ENCODE measurements at regions not wholly inside any gene's neighbourhood (a gene's known extent, or its start where the extent isn't known, plus 50 kb on each side); places are given as distances from the start of the nearest gene placed in this dataset.
A peak's percentile ranks its signal among the peaks of the same experiment; 100 is the strongest.

DNA sequence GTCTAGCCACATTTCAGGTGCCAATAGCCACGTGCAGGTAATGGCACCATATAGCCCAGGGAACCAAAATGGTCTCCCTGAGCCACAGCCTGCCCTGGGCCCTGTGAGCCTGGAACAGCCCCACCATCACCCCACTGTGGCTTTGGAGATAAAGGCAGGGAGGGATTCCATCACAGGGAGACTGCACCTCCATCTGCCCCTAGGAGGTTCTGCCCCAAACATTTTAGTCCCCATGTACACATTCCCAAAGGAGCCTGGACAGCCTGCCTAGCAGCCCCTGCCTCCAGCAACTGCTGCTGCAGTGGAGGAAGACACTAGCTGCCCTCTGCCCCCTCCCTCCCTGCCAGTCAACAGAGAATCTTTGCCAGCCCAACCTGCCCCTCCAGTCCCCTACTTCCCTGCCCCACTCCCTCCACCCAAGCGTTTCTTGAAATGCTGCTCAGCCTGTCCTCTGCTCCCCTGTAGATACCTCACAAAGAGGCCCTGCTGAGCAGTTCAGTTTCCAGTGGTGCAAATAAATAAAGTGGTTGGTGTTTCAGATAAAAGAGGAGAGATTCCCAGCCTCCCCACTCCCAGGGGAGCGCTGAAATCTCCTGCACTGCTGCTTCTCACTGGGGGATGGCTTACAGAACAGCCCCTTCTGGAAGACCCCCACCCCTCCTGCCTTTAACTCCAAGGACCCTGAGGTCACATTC, 921.8 kb downstream of the UQCRFS1 start:
- DNase-seq: no peak

DNA sequence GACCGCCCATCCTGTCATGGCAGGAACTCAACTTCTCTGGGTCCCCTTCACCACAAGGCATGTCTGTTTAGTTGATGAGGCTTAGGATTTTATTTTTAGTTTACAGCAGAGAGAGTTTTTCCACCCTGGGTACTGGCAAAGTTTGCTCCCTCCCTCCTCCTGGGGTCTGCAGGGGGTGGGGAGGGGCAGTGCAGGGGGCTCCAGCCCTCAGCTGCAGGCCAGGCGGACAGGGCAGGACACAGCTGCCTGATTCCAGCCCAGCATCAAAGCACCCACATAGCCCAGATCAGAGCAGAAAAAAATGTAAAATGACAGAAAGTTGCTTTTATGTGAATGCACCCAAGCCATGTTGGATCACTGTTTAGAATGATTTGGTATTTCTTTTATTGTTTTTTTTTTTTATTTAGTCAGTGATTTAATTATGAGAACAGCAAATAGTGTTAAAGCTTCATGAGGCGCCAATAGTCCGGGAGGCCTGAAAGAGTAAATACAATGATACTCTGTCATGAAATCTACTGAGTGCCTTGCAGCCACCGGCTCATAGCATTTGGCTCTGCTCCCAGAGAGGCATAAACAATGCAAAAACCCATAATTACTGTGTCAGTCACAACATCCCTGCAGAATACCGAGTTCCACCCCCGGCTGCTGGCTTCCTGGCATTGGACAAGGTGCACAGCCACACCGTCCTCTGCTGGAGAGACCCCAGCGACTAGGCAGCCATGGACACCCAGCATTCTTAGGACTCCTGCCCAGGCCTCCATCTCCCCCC, 923.5 kb downstream of the UQCRFS1 start:
- DNase-seq: peak; percentile 69

DNA sequence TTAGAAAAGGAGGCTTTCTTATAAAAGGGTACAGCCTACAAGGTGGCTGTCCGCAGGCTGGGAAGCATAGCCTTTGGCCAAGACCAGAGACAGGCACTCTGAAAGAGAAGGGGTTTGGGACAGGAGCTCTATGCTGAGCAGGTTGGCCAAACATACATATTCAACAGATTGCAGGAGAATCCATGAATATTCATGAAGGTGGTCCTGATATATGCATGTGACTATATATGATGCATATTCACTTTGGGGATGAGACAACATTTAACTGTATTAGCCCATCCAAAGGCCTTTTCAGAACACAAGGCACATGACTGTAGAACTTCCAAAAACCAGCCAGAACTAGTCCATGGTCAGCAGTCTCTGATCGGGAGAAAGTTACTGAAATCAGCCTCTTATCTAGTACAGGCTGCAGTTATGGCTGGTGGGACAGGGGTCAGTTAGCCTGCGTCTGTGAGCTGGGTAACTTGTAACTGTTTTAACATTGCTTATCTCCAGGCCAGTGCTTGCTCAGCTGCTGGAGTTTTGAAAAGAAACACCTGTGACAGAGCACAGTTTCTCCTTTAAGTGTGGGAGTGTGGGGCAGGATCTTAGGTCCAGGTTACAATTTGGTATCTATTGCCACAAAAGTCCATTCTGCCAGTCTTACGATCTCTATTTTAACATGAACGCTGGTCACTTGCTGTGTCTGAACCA, 924.2 kb downstream of the UQCRFS1 start:
- DNase-seq: no peak

DNA sequence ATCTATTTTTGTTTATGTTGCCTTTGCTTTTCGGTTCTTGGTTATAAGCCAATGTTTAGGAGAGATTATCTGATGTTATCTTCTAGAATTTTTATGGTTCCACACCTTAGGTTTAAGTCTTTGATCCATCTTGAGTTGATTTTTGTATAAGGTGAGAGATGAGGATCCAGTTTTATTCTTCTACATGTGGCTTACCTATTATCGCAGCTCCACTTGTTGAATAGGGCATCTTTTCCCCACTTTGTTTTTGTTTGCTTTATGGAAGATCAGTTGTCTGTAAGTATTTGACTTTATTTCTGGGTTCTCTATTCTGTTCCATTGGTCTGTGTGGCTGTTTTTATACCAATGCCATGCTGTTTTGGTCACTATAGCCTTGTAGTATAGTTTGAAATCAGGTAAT, 927.0 kb downstream of the UQCRFS1 start:
- DNase-seq: no peak

DNA sequence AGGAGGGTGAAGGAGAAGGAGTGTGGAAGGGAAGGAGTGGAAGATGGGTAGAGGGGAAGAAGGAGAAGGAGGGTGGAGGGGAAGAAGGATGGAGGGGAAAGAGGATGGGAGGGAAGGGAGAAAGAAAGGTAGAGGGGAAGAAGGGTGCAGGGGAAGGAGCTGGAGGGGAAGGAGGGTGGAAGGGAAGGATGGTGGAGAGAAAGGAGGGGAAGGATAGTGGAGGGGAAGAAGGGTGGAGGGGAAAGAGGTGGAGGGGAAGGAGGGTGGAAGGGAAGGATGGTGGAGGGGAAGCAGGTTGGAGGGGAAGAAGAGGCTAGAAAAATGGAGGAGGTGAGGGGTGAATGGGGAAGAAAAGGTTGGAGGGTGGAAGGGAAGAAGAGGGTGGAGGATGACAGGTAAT, 927.9 kb downstream of the UQCRFS1 start:
- DNase-seq: no peak

DNA sequence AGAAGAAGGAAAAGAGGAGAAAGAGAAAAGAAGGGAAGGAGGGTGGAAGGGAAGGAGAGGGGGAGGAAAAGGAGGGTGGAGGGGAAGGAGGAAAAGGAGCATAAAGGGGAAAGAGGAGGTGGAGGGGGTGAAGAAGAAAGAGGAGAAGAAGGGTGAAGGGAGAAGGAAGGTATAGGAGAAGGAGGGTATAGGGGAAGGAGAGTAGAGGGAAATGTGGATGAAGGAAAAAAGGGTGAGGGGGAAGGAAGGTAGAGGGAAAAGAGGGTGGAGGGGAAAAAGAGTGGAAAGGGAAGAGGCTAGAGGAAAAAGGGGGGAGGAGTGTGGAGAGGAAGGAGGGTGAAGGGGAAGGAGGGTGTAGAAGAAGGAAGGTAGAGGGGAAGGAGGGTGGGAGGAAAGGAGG, 928.6 kb downstream of the UQCRFS1 start:
- DNase-seq: no peak

DNA sequence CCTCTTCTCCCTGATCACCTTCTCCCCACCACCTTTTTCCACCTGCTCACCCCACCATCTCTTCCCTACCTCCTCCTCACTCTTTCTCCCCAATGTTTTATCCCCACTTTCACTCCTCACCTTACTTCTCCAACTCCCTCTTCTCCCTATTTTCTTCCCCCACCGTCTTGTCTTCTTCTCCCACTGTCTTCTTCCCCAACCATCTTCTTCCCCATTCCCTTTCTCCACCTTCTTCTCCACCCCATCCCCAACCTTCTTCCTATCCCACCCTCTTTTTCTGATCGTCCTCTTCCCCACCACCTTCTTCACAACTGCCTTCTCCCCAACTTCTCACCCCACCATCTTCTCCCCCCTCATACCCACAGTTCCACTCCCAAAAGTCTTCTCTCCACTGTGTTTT, 929.4 kb downstream of the UQCRFS1 start:
- DNase-seq: no peak

DNA sequence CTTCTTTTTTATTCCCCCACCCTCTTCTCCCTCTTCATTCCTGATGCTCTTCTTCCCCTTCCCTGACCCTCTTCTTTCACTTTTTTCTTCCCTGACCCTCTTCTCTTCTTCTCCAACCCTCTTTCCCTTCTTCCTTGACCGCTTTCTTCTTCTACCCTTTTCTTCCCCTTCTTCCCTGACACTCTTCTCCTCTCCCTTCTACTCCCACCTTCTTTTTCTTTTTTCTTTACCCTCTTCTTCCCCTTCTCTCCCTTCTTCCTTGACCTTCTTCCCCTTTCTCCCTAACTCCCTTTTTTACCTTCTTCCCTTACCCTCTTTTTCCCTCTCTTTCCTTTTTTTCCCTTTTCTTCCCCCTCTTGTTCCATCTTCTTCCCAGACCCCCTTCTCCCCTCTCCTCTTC, 931.3 kb downstream of the UQCRFS1 start:
- DNase-seq: no peak

DNA sequence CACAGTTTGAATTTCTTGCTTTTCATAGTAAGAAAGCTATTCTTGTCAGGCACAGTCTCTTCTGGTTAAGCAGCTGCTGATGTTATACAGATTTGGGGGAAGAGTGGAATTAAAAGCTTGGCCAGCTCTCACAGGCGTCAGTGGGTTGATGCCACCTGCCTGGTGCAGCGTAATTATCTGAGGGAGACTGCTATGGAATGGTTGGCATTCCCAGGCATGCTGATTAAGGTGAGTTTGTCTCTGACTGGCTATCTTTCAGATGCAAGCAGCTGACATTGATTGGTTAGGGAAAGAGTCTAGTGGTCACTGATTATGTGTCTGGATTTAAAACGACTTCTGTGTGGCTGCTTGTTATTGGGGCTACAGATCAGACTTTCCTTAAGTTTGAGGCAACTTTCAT, 948.4 kb downstream of the UQCRFS1 start:
- no peak for DNase-seq

DNA sequence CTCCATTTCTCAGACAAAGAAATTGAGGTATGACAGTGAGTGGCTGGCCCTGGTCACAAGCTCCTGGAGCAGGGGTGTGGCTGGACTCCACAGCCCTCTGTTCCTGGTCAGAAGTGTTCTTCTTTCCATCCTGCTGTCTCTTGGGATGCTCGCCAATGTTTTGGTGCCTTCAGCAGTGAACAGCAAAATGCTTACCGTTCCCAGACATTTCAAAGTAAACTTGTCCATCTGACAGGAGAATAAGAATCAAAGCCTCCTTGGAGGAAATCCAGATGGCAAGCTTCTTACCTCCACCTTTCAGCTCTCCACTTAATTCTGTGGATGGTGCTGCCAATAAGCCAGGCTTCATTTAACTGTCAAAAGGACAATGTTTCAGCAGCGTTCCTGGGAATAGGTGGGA, 954.1 kb downstream of the UQCRFS1 start:
- no peak for DNase-seq

DNA sequence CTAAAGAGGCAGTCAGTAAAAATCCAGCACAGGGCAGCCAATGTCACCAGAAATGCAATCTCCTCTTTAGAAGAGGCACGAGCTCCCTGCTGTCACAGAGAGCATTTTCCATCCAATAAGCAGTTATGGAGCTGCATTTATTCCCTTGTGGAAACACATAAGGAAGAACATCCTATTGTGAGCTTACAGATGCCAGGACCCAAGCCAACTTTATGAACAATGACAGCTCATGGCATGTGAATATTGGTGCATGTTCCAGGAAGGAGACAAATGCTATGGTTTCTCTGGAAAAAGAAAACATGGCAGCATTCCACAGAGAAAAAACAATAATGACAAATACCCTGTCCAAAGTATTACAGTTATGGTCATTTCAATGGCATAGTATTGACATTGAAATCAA, 955.6 kb downstream of the UQCRFS1 start:
- DNase-seq: no peak

DNA sequence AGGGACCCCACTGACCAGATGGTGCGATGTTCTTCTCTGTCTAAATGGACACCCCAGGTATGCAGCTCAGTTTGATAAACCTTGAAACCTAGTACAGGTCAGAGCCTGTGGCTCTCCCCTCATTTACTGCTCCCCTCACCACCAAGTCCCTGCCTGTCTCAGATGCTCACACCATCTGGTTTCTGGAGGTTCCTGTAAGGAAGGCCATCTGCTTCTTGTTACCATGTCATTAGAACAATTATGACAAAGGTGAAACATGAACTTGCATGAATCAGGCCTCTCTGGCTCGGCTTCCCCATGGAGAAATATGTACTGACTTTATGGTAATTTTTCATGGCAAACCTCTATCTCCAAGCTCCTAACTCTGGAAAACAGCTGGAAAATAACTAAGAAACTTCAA, 965.7 kb downstream of the UQCRFS1 start:
- DNase-seq: no peak

DNA sequence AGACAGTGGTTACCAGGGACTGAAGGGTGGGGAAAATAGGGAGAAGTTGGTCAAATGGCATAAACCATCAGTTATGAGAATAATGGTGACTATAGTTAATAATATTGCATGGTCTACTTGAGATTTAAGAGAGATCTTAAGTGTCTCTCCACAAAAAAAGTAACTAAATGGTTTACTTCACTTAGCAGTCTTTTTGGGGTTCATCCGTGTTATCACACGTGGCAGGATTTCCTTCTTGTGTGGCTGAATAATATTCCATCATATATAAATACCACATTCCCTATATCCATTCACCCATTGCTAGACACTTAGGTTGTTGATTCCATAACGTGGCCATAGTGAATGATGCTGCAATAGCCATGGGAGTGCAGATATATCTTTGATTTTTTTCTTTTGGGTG, 967.0 kb downstream of the UQCRFS1 start:
- DNase-seq: no peak

DNA sequence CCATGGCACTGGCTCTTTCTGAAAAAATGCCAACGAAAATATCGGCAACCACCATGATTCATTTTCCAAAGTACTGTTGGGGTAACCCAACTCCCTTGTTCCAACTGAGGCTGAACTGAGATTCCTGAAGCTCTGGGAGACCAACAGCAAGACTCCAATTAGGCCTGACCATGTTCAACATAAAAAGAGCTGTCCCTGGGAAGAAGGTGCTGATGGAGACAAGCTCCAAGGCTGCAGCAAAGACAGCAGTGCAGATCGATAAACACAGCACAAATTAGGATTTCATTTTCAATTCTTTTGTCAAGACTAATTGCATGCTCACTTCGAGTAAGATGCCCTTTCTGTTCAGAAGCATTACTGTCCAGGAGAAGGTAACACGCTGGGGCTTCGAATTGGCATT, 968.0 kb downstream of the UQCRFS1 start:
- no peak for DNase-seq

DNA sequence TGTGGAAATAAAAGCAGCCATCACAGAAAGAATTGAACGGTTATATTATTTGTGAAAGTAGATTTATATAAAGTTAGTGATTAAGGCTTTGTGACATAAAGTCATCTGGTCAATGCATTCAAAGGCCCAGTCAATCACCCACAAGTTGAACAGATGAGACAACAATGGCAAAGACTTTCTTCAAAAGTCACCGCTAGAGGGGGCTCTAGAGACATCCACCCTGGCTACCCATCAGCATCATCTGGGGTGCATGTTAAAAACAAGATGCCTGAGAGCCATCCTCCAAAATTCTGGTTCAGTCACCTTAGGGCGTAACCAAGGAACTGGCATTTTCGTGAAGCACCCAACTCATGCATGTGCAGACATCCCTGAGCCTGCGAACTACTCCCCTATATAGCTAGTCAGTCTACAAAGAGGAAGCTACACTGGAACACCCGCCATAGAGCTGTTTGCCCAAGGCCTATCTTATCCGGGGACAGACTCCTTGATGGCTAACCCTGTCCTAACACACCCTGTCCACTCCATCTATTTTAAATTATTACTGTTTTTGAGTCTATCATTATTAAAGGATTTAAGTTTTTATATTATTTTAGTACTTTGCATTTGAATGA, 970.5 kb downstream of the UQCRFS1 start:
- DNase-seq: peak; percentile 19

DNA sequence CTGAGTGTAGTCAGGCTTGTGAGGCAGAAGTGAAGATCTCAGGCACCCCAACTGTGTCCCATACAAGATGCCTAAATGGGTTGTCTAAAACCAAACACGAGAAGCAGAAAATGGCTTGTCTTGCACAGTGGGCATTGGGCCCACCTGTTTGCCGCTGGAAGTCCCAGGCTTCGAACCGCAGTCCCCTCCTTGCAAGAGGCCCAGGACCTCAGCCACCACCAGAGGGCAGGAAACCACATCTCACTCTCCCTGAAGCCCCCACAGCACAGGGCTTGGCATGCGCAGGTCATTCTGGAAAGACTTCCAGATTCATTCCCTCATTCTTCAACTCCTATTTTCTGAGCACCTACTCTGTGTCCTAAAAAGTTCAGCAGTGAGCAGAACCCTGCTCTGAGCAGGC, 973.7 kb downstream of the UQCRFS1 start:
- DNase-seq: no peak

DNA sequence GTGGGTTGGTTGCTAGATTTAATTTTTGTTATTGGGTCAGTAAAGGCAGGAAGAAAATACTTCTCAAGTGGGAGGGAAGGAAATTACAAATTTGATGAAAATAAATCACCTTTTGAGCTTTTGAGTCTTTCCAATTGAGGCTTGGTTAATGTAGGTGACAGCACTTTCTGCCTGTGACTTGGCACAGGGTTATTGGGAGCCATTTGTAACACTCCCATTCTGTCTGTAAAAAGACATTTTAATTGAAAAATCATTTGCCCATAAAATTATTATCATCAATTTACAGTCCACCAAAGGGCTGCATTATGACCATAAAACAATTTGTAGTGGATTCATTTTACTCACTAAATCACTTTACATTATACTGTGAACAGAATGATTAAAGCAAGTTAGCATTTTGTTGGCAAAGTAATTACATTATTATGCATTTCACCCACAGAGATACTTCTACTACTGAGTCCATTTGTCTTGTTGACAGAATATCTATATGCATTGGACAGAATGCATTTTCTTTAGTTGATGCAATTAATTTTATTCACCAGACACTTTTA, 974.6 kb downstream of the UQCRFS1 start:
- DNase-seq: no peak

DNA sequence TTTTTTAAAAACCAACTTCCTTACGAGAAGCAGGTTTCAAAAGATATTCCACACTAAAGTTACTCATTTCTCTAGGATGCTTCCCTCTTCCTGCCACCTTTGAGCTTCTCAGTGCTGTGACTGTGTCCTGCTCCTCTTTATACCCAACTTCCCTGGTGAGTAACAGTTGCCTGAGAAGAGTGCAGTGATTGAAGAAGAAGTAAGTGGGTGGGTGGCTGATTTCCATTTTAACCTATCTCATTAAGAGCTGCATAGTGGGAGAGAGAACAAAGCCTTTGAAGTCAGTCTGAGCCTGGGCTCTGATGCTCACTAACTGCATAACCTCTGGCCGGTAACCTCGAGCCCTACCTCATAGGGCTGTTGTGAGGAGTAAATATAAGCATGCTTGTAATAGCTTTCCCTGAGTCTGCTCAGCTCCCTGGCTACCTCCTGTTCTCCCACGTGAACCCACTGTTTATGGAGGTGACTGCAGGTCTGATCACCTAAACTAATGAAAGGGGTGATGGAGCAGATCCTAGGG, 977.3 kb downstream of the UQCRFS1 start:
- DNase-seq: no peak

DNA sequence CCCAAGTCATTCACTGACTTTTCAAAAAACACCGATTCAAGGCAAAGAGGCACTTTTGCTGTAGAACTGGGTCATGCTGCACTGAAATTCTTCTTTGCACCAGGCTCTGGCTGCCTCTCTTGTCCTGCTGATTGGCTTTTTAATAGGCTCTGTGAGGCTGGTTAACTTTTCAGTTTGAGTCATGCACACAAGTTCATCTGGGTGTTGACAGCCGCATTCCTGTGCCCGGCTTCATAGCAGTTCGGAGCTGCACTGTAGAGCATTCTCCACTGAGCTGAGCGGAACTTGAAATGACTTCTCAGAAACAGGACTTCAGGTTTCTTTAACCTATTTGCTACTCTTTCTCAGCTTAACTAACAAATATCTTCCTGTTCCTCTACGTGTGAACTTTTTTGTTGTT, 978.3 kb downstream of the UQCRFS1 start:
- no peak for DNase-seq

DNA sequence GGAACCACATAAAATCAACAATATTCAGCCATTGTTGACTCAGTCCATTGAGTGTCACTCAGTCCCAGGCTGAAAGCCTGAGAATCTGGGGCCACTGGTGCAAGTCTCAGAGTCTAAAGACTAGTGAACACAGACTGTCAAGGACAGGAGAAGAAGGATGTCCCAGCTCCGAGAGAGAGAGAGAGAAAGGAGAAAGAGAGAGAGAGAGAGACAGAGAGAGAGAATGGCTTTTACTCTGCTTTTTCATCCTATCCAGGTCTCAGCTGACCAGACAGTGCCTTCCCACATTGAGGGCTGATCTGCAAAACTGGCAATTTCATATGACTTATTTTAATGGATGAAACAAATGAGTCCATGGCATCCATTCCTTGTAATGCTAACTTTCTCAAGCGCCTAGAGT, 984.1 kb downstream of the UQCRFS1 start:
- DNase-seq: no peak

DNA sequence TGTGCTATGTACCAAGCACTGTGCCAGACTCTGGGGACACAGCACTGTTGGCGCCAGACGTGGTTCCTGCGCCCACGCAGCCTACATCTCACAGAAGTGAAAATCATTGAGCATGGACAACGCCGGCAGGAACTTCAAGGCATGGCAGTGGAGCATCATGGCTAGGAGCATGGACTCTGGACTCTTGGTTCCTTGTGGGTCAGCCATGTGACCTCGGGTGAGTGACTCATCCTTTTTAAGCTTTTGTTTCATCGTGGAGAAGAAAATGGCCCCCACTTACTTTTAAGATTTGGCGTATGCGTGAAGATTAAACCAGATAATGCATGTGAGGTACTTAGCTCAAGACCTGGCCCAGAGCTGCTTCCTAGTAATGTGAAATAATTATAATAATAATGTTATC, 988.5 kb downstream of the UQCRFS1 start:
- no peak for DNase-seq

DNA sequence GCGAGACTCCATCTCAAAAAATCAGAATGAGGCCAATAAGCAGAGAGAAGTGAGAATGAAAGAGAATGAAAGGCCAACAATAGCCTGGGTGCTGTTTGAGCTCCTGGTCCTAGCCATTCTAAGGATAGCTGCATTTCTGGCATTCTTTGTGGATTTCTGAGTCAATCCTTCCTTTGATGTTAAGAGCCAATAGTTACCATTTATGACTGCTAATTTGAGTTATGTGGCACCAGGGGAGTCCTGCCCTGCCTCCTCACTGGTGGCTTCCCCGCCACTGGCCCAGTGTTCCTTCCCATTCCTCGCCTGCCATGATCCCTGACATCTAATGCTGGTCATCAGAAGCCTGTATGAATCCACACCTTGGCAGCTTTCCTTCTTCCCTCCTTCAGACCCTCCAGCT, 991.2 kb downstream of the UQCRFS1 start:
- no peak for DNase-seq
